GM21390 (cell line): ENCODE measurements at regions not wholly inside any gene's neighbourhood (a gene's known extent, or its start where the extent isn't known, plus 50 kb on each side); places are given as distances from the start of the nearest gene placed in this dataset.
"Not testable (repeated sequence)": the region's sequence is repeated elsewhere in the genome, so short reads cannot be mapped to it uniquely, and the experiment has no call there.

ENCODE experiments used
- ATAC-seq: cut with Tn5 transposase; IDR thresholded peaks from one replicate; pipeline ENCODE4 v1.9.1; 2021; ENCODE audit not compliant: unreplicated experiment

- ATAC-seq = no peak
Observed at GRCh38 chr7:15057272-15057671, 154.7 kb upstream of the DGKB start.

- not testable (repeated sequence) for ATAC-seq
Observed at GRCh38 chr7:15054304-15054703, 151.8 kb upstream of the DGKB start.

DNA sequence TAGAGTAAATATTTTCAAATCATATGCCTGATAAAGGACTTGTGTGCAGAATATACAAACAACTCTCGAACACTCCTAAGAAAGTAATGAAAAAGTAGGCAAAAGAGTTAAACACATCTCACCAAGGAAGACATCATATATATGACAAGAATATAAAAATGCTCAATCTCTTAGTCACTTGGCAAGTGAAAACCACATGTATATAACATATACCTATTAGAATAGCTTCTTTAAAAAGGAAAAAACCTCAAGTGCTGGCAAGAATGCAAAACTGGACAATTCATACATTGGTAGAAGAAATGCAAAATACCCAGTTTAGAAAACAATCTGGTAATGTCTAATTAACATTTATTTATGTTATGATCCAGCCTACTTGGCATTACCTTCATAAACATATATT lies 146.6 kb upstream of the DGKB start:
- ATAC-seq = no peak

DNA sequence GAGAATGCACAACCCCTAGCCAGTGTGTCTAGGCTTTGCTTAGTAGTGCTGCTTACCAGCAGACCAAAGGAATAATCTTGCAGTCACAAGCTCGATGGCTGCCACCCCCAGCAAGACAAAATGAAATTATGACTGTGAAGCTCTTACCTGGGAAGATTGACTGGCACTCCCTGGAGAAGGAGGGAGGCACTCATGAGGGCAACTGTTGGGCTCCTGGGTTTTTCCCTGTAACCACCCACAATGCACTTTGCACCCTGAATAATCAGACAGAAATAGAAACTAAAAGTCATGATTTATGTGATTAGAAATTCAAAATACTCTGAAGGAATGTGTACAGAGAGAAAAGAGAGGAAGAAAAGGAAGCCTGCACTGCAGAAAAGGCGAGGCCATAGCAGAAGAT lies 144.3 kb upstream of the DGKB start:
- no peak for ATAC-seq

DNA sequence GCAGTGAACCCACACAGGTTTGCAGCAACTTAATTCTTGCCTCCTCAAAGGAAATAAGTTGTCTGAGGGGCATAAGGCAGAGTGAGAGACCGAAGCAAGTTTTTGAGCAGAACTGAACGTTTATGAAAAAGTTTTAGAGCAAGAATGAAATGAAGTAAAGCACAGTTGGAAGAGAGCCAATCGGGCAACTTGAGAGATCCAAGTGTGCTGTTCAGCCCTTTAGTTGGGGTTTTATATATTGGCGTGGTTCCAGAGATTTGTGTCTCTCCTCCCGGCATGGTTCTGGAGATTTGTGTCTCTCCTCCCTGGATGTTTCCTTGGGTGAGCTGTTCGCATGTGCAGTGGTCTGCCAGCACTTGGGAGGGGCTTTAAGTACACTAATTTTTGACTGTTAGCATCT lies 141.4 kb upstream of the DGKB start:
- no peak for ATAC-seq

GRCh38 chr7:15042285-15043065 lies 139.9 kb upstream of the DGKB start:
- ATAC-seq = no peak

DNA sequence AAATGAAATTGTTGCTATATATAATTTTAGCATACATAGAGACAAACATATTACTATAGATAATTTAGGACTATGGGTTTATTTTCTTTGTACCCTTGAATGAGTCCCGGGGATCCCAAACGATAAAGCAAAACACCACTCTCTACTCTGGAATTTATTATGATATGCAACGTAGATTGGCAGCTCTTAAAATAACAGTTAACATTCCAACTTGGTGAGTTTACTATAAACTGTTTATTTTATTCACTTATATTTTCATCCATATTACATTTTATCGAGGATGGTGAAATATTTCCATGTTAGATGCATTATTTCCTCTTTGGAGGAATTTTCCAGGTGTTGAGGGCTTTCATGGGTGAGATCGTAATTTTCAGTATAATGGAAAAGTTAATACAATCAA lies 138.7 kb upstream of the DGKB start:
- no peak for ATAC-seq

DNA sequence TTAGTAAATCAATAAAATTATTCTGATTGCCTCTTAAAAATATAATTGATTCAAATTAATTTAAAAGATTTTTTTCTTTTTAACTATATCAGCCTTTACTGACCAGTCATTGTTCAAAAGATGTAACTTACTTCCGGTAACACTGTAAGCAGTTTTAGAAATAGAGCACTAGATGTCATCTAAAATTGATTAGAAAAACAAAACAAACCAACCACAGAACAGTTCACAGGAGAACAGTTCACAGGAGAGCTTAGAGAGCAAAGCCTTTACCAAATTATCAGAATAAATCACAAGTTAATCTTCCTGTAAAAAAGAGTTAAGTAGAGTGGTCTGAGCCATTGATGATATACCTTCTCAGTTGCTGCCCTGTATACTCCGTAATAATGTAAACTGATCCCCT lies 133.3 kb upstream of the DGKB start:
- ATAC-seq = no peak

DNA sequence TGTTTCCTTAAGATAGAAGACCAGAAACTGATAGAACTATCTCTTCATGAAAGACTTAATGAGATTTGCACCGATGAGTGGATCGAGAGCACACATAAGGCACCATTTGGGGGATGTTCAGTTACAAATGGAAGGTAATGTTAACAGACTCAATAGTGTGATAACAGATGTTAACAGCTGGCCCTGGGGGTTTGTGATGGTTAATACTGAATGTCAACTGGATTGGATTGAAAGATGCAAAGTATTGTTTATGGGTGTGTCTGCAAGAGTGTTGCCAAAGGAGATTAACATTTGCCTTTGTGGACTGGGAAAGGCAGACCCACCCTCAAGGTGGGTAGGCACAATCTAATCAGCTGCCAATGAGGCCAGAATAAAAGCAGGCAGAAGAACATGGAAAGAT lies 130.5 kb upstream of the DGKB start:
- ATAC-seq = no peak

DNA sequence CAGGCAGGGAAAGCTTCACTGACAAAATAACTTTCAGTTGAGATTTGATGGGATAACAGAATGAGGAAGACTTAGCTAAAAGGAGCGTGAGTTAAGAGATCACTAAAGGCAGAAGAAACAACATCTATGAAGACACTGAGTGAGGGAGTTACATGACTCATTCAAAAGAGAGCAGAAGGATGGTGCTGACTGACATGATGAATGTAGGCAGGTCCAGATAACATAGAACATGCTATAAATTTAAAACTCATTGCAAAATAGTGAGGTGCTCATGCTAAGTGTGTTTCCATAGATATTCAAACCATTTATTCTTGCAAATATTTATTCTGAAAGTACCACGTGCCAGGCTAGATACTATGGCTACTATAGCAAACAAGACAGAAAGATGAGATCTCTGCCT lies 116.4 kb upstream of the DGKB start:
- no peak for ATAC-seq

DNA sequence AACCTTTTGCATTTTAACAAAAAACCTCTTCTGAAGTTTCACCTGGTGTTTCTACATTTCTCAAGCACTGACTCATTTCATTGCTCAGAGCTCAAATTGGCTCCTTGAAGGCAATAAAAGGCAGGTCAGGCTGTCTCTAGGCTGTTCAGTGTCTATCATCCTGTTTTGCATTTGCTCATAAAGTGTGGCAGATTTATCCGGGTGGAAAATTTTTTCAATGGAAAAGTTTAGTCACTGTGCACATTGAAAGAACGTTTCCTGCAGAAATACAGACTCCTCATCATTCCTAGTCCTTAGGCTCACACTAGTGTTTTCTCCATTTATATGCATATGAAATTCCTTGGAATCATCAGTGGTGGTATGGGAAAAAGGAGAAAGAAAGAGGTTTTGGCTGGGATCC lies 114.2 kb upstream of the DGKB start:
- no peak for ATAC-seq

GRCh38 chr7:15016315-15016667 lies 113.7 kb upstream of the DGKB start:
- no peak for ATAC-seq

- peak; percentile 91 for ATAC-seq
Observed at GRCh38 chr7:15015545-15016314, 113.2 kb upstream of the DGKB start.

DNA sequence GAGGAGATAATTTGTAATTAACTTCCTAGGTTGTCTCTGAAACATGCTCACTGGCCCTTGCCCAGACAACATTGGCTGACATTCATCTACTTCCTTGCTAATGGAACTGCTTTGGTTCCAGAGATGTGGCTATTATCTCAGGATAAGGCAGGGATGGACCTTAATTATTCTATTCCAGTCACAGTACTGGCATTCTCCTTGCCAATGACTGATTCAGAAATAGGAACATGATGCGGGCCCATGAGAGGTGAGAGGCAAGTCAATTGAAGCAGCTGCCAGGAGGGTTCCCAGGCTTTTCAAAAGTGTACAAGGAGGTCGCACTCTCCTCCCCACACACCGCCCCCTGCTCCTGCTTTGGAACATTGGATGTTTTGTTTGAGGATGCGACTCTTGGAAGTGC lies 109.6 kb upstream of the DGKB start:
- ATAC-seq = no peak

- no peak for ATAC-seq
Observed at GRCh38 chr7:15011289-15011688, 108.7 kb upstream of the DGKB start.

GRCh38 chr7:15007507-15007906 lies 105.0 kb upstream of the DGKB start:
- no peak for ATAC-seq

DNA sequence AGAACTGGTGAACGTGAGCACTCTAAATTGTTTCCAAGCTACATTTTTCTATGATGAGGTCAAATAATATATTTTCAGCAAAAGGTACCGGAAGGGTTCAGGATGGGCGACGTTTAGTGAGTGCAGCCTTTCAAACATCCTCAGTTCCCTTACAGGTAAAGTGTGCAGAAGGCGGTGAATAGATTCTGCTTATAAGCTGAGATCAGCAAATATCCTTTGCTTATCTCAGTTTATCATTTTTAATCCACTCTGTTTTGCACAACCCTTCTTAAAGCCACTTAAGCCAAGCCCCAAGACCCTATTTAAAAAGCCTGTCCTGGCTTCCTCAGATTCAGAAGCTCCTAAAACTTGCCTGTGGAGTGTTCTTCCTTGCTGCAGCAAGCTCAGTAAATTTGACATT lies 103.1 kb upstream of the DGKB start:
- ATAC-seq = no peak

- ATAC-seq = no peak
Observed at GRCh38 chr7:15000157-15000556, 97.6 kb upstream of the DGKB start.

DNA sequence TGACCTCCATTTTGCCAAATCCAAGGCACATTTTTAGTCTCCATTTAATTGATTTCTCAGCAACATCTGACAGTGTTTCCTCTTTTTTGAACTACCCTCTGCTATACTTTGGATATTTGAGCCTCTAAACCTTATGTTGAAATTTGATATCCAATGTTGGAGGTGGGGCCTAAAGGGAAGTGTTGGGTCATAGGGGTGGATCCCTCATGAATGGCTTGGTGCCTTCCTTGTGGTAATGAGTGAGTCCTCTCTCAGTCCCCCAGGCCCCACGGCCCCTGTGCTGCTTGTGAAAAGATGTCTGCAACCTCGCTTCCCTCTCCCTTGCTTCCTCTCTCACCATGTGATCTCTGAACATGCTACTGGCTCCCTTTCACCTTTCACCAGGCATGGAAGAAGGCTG lies 96.8 kb upstream of the DGKB start:
- ATAC-seq = no peak

GRCh38 chr7:14995774-14996173 lies 93.2 kb upstream of the DGKB start:
- no peak for ATAC-seq

DNA sequence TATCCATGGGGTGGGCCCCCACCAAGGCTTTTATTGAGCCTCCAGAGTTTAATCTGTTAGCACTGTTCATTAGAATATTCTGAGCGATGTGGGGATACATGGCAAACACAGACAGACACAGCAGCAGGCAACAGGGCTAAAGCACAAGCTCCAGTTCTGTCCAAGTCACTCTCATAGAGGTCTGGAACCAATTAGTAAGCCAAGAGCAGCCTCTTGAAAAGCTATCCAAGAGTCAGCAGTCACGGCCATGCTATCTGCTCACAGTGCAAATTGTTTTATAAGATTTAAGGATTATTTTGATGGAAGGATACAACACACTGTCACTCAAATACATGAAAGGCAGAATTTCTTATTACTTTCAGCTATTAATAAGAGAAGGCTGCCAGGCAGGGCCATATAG lies 86.4 kb upstream of the DGKB start:
- no peak for ATAC-seq

GRCh38 chr7:14978687-14979086 lies 76.1 kb upstream of the DGKB start:
- ATAC-seq = no peak

- ATAC-seq = no peak
Observed at GRCh38 chr7:14974688-14975087, 72.1 kb upstream of the DGKB start.
